IPS-NIHi7 (cell line): ENCODE measurements at regions not wholly inside any gene's neighbourhood (a gene's known extent, or its start where the extent isn't known, plus 50 kb on each side); places are given as distances from the start of the nearest gene placed in this dataset.

ENCODE experiments used
- DNase-seq: peaks from one replicate; pipeline ENCODE4 v3.0.0; 2012; ENCODE audit warnings: mixed read lengths; ENCODE audit errors: extremely low spot score

DNA sequence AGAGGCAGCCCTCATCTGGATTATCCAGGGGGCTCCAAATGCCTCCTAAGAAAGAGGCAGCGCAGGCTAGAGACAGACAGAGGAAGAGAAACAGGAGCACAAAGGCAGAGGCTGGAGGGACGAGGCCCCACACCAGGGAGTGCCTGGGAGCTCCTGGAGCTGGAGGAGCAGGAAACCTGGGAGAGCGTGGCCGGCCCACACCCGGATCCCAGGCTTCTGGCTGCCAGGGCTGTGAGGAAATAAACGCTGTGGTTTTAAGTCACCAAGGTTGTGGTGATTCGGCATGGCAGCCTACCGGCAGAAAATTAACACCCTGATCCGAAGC is 165.5 kb downstream of the OLFM1 start:
- DNase-seq: no peak

DNA sequence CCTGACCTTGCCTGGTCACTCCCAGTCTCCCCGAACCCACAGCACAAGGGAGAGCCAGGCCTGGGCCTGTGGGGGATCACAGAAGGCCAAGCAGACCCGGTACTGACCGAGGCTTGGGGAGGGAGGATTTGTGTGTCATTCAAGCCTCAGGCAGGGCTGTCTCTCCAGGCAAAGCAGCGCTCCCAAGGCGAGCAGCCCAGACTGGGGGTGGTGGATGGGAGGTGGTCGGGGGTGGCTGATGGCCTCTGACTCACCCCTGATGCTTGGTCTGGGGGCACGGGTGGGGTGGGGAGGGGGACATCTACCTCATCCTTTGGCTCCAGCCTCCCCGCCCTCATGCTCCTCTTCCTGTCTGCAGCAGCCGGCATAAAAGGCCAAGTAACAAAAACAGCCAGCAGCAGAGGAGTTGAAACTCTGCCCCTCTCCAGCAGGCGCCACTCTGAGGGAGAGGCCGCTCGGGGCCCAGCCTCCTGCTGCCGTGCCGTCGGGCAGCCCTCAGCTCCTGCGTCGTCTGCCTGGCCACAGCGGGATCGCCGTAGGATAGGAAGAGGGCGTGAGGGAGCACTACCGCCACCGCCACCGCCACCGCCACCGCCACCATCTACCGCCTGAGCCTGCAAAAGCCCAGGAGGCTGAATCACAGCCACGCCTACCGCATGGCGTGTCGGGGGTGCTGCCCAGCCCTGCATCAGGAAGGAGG is 166.0 kb downstream of the OLFM1 start:
- peak; percentile 71 for DNase-seq

DNA sequence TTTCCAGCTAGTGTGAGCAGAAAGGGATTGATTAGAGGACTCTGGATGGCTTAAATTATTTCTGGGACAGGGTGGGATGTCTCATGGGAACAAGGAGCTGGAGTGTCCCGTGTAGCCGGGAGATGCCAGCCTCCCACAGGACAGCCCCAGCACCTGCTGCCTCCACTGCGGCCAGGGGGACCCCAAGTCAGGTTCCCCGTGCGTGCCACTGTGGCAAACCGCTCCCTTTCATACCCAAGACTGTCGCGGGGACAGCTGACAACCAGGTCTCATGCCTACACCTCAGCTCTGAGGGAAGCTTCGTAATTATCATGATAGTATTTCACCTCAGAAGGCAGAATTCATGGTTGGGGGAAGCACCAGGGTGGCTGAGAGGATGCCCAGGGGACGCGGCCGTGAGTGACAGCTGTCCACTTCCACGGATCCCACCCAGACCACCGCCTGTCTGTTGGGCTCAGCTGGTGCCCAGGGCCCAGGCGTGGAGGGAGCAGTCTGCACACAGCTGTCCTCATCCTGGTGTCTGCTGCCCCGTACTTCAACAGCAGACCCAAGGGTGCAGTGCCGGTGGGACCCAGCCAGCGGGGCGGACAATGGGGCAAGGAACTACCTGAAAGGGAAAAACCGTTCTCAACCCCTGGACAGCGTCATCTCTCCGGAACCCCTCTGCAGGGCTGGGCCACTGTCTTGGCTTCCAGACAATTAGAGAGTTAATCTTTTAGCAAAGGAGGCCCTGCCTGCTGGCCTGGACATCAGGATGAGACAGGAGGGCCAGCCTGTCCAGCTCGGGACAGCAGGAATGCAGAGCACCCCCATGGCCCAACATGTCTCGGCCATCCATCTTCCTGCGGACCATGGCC is 166.9 kb downstream of the OLFM1 start:
- DNase-seq: no peak

DNA sequence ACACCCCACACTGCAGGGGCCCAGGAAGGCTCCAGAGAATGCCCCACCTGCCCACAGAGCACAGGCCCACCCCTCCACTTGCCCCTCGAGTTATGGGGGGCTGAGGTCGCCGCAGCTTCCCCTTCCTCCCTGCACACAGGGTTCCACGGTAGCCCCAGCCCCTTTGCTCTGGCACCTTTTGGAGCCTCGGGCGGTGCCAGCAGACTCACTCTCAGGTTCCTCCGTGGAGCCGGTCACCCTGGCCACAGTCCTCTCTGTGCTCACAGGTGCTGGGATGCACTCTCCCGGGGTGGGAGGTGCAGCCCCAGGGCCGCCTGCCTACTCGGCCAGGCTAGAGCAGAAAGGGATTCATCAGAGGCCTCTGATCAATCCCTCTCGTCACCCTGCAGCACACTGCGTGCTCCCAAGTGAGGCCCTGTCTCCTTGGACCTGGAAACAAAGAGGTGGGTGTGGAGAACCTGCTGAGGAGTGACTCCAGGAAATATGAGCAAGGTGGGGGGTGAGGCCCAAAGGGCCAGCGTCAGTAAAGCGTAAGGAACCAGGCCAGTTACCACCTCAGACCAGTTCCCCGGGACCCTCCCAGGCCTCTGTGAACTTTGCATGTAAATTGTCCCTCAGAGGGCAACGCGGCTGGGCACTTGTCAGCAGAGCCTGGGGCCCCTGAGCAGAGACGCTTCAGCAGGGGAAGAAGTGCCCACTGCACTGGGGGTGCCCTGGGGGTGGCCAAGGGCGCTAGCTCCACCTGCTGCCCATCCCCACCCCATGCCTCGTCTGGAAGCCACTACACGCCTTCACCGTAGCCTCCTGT is 167.8 kb downstream of the OLFM1 start:
- DNase-seq: peak; percentile 49

DNA sequence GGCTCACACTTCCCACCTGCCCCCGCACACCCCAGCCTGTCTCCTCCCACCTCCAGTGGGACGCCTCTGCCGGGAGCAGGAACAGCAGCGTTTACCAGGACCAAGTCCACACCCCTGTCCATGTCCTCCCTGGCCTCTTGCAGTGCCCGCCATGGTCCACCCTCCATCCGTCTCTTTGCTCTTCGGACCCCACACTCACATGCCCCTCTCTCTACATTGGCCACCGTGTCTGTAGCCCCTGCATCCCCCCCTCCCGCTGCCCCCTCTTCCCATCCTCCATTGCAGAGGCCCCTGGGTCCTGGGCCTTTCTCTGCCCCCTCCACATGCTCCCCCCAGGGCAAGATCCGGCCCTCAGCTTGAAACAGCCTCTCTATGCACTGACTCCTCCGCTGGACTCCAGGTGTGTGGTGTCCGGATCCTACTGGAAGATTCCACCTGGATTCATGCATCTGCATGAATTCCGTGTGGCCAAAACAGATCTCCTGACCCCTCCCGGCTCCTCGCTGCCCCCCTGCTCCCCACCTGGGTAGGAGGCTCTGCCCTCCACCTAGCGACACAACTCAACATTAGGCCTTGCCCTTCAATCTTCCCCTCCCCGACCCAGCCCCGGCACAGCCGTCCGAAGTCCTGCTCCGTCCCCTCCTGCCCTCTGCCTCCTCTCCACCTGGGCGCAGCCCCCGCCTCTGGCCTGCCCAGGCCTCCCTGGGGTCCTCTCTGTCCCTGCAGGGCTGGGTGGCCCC is 168.5 kb downstream of the OLFM1 start:
- DNase-seq: no peak

DNA sequence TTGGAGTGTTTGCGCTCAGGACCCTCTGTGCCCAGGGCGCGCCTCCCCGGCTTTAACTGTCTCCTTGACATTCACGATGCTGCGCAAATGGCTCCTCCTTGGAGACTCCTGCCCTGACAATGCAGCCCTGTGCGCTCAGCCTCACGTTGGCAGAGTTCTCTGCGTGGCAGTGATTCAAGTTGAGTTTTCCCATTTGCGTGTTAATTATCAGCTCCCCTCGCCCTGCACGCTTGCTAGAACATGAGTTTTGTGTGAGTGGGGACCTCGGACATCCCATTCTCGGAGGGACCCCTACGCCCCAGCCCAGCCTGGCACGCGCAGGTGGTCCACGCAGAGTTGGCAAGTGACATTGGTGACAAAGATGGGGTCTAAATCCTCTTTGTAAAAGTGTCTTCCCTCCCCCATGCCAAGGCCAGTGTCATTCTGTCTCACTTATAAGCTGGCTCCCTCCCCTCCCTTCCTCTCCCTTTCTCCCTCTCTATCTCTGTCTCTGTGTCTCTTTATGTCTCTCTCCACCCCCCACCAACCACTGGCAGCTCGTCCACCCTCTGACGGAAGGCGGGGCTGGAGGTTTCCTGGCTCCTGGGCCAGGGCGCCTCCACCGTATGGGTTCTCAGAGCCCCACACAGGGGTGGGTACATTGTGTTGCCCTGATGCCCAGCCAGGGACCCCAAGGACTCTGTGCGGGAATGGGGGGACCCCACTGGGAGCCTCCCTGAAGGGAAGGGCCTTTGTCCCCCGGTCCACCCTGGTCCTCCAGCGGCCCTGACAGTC is 169.3 kb downstream of the OLFM1 start:
- no peak for DNase-seq

DNA sequence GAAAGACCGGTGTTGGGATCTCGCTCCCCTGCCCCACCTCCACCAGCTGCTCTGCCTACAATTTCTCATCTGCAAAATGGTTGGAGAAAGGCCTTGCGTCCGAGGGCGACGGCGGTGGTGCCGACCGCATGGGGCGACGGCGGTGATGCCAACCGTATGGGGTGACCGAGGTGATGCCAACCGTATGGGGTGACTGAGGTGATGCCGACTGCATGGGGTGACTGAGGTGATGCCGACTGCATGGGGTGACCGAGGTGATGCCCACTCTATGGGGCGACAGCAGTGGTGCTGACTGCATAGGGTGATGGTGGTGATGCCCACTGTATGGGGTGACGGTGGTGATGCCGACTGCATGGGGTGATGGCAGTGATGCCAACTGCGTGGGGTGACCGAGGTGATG is 171.0 kb downstream of the OLFM1 start:
- no peak for DNase-seq

DNA sequence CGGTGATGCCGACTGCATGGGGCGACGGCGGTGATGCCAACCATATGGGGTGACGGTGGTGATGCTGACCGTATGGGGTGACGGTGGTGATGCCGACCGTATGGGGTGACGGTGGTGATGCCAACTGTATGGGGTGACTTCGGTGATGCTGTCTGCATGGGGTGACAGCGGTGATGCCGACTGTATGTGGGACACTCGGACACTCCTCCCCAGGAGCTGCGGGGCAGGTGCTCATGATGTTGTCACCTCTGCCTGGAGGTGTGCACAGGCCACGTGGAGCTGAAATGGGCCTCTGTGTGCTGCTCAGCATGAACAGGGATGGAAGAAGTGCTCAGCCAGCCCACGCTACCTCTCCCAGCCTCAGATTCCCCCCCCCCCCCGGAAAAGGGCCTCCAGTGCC is 171.8 kb downstream of the OLFM1 start:
- DNase-seq: no peak

DNA sequence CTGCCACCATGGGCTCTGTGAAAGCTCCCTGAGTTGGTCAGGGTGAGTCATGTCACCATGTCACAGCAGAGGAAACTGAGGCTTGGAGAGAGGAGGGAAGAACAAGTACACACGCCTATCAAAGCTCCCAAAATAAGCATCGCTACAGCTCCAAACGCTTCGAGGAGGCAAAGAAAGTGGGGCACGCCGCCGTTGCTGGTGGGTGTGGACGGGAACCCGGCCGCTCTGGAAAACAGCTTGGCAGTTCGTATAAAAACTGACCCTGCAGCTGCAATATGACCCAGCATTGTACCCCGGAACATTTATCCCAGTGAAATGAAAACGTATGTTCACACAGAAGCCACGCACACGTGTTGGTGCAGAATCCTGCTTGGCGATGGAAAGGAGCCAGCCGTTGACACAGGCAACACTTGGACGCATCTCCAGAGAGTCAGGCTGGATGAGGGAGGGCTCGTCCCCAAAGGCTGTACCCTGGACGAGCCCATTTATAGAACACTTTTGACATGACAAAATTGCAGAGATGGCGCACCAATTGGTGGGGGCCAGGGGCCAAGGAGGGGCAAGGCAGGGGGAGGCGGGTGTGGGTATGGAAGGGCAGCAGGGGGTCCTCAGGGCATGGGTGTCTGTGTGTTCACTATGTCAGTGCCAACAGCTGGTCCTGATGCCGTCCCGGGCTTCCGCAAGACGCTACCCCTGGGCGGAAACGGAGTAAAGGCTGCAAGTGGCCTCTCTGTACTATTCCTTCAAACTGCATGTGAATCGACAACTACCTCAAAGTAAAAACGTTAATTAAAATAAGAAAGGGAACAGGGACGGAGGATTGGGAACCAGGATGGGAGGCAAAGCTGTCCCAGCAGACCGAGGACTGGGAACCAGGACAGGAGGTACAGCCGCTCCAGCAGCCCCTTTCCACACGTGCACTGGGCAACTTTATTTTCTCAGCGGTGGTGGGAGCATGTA is 173.0 kb downstream of the OLFM1 start:
- DNase-seq: peak; percentile 45

DNA sequence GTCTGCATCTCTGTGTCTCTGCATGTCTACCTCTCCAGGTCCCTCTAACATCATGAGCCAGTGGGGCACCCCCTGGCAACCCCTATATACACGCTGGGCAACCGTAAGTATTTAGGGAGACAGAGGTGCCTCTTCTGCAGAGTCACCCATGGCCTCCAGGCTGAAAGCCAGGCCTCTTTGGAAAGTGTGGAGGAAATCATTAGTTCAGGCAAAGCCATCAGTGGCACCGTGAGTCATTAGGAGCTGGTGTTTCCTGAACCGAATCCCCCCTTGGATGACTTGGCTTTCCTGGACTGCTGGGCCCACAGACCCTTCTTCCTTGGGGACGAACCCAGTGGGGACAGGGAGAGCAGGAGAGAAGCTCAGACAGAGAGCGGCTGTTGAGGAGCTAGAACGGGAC is 174.8 kb downstream of the OLFM1 start:
- no peak for DNase-seq

DNA sequence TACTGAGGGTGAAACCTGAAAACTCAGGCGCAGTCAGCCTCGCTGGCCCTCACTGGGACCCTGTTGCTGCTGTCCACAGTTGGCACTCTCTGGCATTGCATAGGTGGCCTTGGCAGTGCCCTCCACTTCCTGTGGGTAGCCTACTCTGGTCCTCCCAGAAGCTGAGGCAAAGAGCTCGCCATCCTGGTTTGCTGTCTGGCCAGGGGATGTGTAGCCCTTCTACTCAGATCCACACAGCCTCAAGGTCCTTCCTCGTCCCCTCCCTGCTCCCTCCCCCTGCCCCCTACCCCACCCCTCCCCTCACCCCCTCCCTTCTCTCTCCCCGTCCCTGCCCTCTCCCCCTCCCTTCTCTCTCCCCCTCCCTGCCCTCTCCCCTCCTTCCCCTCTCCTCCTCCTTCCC is 176.0 kb downstream of the OLFM1 start:
- DNase-seq: no peak

DNA sequence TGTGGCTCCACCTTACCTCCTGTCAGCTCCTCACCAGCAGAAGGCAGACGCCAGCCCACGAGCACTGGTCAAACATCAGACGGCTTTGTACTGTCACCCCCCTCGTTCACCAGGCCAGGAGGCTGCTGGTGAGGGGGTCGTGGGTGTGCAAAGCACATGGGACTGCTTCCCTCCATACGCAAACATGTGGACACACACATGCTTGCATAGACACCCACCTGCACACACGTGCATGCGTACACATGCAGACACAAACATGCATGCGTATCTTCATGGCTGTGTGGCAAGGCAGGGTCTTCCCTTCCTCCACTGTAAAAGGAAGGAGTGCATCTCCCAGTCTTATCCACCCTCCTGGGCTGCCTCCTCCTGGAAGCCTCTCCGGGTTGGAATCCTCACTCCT is 178.5 kb downstream of the OLFM1 start:
- no peak for DNase-seq

DNA sequence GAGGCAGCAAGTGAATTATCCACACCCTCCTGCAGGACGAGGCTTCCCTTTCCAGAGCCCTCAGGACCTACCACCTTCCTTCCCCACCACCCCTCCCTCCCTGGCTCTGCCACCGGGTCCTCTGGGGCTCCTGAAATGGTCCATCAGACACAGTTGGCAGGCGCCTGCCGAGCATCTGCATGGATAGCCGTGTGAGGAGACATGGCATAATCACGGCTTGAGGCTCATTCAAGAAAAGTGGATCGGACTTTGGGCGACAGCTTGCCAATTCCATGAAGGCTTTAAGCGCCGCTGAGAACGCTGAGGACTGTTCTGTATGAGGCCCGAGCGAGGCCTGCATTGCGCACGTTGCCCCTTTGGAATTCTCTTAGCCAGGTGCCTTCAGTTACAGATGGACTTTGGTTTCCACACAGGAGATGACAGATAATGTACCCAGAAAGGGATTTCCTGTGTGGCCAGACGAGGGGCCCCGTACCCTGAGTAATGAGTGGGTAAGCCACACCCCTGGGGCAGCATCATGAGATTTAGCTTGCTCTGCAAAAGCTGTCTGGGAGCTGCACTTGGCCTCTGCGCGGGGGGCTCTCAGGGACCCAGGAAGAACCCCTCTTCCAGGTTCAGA is 179.8 kb downstream of the OLFM1 start:
- DNase-seq: no peak

DNA sequence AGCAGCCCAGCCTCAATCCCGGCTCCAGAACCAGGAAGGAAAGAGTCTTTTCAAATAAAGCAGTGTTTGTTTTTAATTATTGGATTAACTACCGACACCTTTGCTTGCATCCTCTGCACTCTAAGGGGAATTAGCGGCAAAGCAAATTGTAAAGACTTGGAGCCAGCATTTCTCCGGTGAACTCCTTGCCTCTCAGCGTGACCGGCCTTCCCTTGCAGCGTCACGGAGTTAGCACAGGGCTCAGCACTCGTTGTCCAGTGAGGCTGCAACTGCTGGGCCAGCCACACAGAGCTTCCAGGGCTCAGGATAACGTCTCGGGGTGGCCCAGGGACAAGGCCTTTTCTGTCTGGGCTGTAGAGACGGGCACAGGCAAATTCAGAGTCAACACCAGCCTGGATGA is 180.6 kb downstream of the OLFM1 start:
- no peak for DNase-seq

DNA sequence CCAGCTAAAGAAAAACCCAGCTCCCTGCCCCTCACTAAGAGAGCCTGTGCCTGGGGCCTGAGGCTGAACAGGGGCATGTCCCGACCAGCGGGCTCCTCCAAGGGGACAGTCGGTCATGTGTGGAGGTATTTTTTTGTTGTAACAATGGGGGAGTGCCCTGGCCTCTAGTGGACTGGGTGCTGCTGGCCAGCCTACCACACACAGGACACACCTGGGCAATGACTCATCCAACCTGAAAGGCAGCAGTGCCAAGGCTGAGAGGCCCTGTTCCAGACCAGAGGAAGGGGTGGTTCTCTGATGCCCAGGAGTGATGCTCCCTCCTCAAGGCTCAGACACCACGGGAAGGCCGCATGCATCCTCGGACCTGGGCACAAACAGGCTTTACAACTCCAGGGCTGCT is 181.5 kb downstream of the OLFM1 start:
- DNase-seq: no peak

DNA sequence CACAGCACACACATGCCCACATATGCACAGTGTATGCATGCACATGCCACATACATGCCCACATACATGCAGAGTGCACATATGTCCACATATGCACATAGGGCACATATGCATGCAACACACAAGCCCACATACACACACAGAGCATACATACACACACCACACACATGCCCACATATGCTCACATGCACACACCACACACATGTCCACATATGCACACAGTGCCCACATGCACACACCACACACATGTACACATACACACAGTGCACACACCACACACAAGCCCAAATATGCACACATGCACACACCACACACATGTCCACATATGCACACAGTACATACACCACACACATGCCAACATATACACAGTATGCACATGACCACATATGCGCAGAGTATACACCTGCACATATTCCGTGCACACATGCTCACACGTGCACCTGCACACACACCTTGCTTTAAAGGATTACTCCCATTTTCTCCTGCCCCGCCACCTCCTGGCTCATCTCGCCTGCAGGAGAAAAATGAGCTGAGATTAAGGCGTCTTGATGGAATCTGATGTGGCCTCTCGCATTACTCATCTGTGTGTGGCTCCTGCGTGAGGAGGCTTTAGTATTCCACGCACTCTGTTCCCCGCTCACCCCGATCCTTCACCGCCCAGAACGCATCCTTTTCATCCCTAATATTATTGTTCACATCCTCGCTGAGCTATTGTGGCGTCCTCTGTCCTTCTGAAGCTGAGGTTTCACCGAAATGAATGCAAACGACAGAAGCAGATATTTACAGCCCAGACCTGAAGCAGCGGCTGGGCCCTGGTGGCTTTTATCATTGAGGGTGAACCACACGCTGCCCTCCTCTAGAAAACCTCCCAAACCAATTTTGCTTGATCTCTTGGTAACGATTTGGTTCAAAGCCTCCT is 182.7 kb downstream of the OLFM1 start:
- no peak for DNase-seq

DNA sequence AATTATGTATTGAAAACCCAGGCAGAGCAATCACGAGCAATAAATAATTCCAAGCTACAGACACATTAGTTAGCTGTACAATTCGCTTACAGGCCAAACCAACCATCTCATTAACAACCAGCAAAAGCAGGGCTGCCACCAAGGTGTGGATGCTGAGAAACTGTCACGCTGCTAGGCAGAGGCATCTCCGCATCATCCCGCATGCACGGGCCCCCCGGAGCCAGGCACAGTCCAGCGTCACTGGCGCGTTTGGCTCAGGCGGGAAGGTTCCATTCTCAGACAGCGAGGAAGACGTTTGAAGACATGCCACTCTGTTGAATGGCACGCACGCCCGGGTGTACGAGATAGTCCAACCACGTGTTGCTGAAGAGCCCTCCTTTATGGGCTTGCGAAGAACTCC is 184.0 kb downstream of the OLFM1 start:
- no peak for DNase-seq

DNA sequence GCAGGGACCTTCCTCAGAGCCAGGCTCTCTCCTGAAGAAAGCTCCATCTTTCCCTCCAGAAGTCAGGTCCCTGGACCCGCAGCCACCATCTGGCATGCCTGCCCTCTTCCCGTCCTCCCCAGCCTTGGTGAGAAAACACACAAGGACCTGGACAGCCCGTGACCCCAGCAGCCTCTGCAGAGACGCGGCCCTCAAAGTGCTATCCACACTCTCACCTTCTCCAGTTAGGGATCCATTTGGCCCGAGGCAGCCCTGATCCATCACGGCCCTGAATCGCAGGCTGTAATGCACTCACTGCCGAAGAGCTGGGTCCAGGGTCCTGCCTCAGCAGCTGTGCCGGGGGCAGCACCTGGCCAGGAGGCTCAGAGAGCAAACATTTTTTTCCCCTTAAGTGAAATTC is 185.1 kb downstream of the OLFM1 start:
- no peak for DNase-seq

DNA sequence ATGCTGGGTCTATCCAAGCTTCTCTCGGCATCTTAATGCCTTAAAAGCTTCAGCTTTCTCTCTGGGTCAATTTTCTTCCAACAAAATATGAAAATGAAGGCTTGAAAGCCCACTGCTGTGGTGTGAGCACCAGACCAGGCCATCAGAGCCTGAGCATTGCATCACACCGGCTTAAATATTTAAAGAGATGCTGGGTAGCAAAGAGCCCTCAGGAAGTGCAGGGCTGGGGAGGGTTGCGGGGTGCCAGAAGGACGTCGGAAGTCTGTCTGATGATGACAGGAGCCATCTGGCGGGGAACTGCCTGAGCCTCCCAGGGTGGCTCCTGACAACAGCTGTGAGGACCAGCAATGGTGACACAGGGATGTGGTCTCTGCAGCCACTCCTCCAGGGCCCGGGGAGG is 185.5 kb downstream of the OLFM1 start:
- DNase-seq: no peak
